Mesenchymal stem cell (in vitro differentiated cells and primary cell): ENCODE measurements at regions not wholly inside any gene's neighbourhood (a gene's known extent, or its start where the extent isn't known, plus 50 kb on each side); places are given as distances from the start of the nearest gene placed in this dataset.

Experiments used
- DNase-seq: peaks from one replicate; pipeline ENCODE4 v3.0.0-alpha.2; 2013
- H2AFZ ChIP-seq: one replicate; pipeline ENCODE4 v1.6.1; 2013; ENCODE audit warnings: low read depth, mild to moderate bottlenecking, control low read depth, inconsistent platforms, low read length, moderate library complexity
- H2AK5ac ChIP-seq: 2 replicates; pipeline ENCODE4 v1.6.1; 2013; ENCODE audit warnings: low read length, moderate library complexity, mild to moderate bottlenecking, inconsistent platforms; ENCODE audit not compliant: severe bottlenecking
- H2BK120ac ChIP-seq: one replicate; pipeline ENCODE4 v1.6.1; 2013; ENCODE audit warnings: low read depth, mild to moderate bottlenecking, inconsistent platforms, low read length, moderate library complexity
- H2BK12ac ChIP-seq, 2 experiments: one replicate each; pipeline ENCODE4 v1.6.1; 2013; ENCODE audit warnings: inconsistent platforms in 2 of 2, low read length in 2 of 2, mild to moderate bottlenecking in 2 of 2, moderate library complexity in 2 of 2, control low read depth in 1 of 2
- H2BK15ac ChIP-seq: one replicate; pipeline ENCODE4 v1.6.1; 2013; ENCODE audit warnings: mild to moderate bottlenecking, low read depth, inconsistent platforms; ENCODE audit not compliant: poor library complexity, severe bottlenecking
- H2BK5ac ChIP-seq: 2 replicates; pipeline ENCODE4 v1.6.1; 2013; ENCODE audit warnings: low read depth, mild to moderate bottlenecking, low read length, control low read depth, inconsistent platforms; ENCODE audit not compliant: poor library complexity, severe bottlenecking
- H3K14ac ChIP-seq, 2 experiments: one replicate each; pipeline ENCODE4 v1.6.1; 2013; ENCODE audit warnings: inconsistent platforms in 2 of 2, low read length in 2 of 2, control low read depth in 1 of 2, mild to moderate bottlenecking in 1 of 2, moderate library complexity in 1 of 2
- H3K18ac ChIP-seq, 2 experiments: one replicate each; pipeline ENCODE4 v1.6.1; 2013; ENCODE audit warnings: inconsistent platforms in 2 of 2, low read length in 2 of 2, control low read depth in 1 of 2, low read depth in 1 of 2, mild to moderate bottlenecking in 1 of 2
- H3K23ac ChIP-seq, 2 experiments: one replicate each; pipeline ENCODE4 v1.6.1; 2013; ENCODE audit warnings: inconsistent platforms in 2 of 2, low read length in 2 of 2, mild to moderate bottlenecking in 2 of 2, moderate library complexity in 2 of 2, control low read depth in 1 of 2
- H3K27ac ChIP-seq: 2 replicates; pipeline ENCODE4 v1.5.1; 2013; ENCODE audit warnings: mild to moderate bottlenecking, moderate library complexity, low read length, control low read depth, inconsistent platforms; ENCODE audit not compliant: poor library complexity, severe bottlenecking
- H3K27me3 ChIP-seq, 2 experiments: 2 replicates each; pipeline versions ENCODE4 v1.6.1 to v1.7.0; 2013; ENCODE audit warnings: low read length in 2 of 2, mild to moderate bottlenecking in 2 of 2, moderate library complexity in 2 of 2, control low read depth in 1 of 2, inconsistent platforms in 1 of 2; ENCODE audit not compliant: control insufficient read depth in 1 of 2, insufficient read depth in 1 of 2
- H3K36me3 ChIP-seq, 2 experiments: 2 replicates each; pipeline versions ENCODE4 v1.6.1 to v1.7.0; 2013; ENCODE audit warnings: low read length in 2 of 2, control low read depth in 1 of 2, inconsistent platforms in 1 of 2, low read depth in 1 of 2, mild to moderate bottlenecking in 1 of 2; ENCODE audit not compliant: insufficient read depth in 2 of 2, control insufficient read depth in 1 of 2
- H3K4ac ChIP-seq, 2 experiments: one replicate each; pipeline ENCODE4 v1.6.1; 2013; ENCODE audit warnings: inconsistent platforms in 2 of 2, low read length in 2 of 2, mild to moderate bottlenecking in 2 of 2, moderate library complexity in 2 of 2, control low read depth in 1 of 2, low read depth in 1 of 2
- H3K4me1 ChIP-seq: 2 replicates; pipeline ENCODE4 v1.6.1; 2013; ENCODE audit warnings: low read depth, low read length, control low read depth; ENCODE audit not compliant: control insufficient read depth, insufficient read depth
- H3K4me2 ChIP-seq: 2 replicates; pipeline ENCODE4 v1.6.1; 2013; ENCODE audit warnings: low read length, mild to moderate bottlenecking, inconsistent platforms; ENCODE audit not compliant: poor library complexity, severe bottlenecking
- H3K4me3 ChIP-seq, 2 experiments: 2 replicates each; pipeline versions ENCODE4 v1.5.1 to v1.7.0; 2013; ENCODE audit warnings: low read length in 2 of 2, mild to moderate bottlenecking in 2 of 2, control low read depth in 1 of 2, low read depth in 1 of 2; ENCODE audit not compliant: insufficient read depth in 1 of 2
- H3K79me1 ChIP-seq: replicated peaks from 2 replicates; pipeline ENCODE4 v1.6.1; 2013; ENCODE audit warnings: mild to moderate bottlenecking, control low read depth, low read length, inconsistent platforms; ENCODE audit not compliant: poor library complexity, severe bottlenecking
- H3K9ac ChIP-seq: 2 replicates; pipeline ENCODE4 v1.7.0; 2013; ENCODE audit warnings: mild to moderate bottlenecking, low read length, moderate library complexity
- H3K9me3 ChIP-seq: 2 replicates; pipeline ENCODE4 v1.7.0; 2013; ENCODE audit warnings: mild to moderate bottlenecking, low read length; ENCODE audit not compliant: control insufficient read depth
- H4K8ac ChIP-seq: one replicate; pipeline ENCODE4 v1.6.1; 2013; ENCODE audit warnings: inconsistent platforms, mild to moderate bottlenecking, low read length, moderate library complexity
- H4K91ac ChIP-seq: one replicate; pipeline ENCODE4 v1.6.1; 2013; ENCODE audit warnings: mild to moderate bottlenecking, low read length, inconsistent platforms
- WGBS: methylation state at CpG from one replicate; pipeline ENCODE4 v1.1.7; 2013; ENCODE audit warnings: mixed read lengths; 5-methylcytosine and 5-hydroxymethylcytosine counted together

DNA sequence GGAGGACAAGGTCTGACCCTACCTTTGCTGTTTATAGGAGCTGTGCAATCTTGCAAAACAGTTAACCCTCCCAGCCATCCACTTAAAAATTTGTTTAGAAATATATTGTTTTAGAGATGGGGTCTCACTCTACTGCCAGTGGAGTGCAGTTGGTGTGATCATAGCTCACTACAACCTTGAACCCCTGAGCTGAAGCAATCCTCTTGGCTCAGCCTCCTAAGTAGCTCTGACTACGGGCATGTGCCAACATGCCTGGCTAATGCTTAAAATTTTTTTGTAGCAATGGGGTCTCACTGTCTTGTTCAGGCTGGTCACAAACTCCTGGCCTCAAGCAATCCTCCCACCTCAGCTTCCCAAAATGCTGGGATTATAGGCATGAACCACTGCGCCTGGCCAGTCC, 120.2 kb upstream of the PJA2 start:
- Histone ChIP-seq H2BK15ac (no peak overlapping the region), H2BK12ac (no peak overlapping the region), H3K4me2 (no peak overlapping the region), H2AFZ (no peak overlapping the region), H3K27ac (no peak overlapping the region), H3K79me1 (no peaks in the 10 kb centered on the region), H3K36me3 (no peaks in the 10 kb centered on the region), H3K9ac (no peak overlapping the region), H3K4me1 (no peaks in the 10 kb centered on the region), H3K4me3 (no peak overlapping the region), H3K27me3 (no peaks in the 10 kb centered on the region), H3K9me3 (no peaks in the 10 kb centered on the region), H2BK120ac (no peak overlapping the region), H3K18ac (no peak overlapping the region), H4K91ac (no peak overlapping the region), H4K8ac (no peak overlapping the region), H2AK5ac (no peak overlapping the region), H2BK5ac (no peak overlapping the region), H3K4ac (no peak overlapping the region), H3K23ac (no peak overlapping the region), H3K14ac (no peak overlapping the region)
- WGBS = 100% methylated on average over 2 of the region's 2 CpGs
- no peak for DNase-seq

DNA sequence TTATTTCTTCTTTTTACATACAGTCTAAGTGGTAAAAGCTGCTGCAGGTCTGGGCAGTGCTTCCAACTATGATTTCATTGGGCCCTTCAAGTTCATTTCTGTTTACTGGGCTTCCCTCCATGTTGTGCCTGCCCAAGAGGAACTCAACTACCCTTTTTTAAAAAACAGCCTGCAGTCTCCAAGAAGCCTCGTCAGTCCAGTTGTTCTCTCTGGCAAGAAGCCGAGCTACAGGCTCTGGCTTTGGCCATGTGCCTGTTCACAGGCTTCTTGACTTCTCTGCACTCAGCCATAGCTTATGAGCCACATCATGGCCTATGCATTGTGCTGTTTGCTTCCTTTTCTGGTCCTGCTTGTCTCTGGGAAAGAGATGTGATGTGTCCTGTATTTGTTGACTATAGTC, 119.7 kb upstream of the PJA2 start:
- WGBS = 85% methylated on average over 2 of the region's 2 CpGs
- Histone ChIP-seq H3K9me3 (no peaks in the 10 kb centered on the region), H3K18ac (no peak overlapping the region), H3K9ac (no peak overlapping the region), H3K27ac (no peak overlapping the region), H2BK15ac (peak overlapping the region; percentile 12), H3K79me1 (no peaks in the 10 kb centered on the region), H2BK120ac (no peak overlapping the region), H2BK5ac (no peak overlapping the region), H3K4me1 (no peaks in the 10 kb centered on the region), H3K4me3 (no peak overlapping the region), H2AK5ac (no peak overlapping the region), H4K91ac (no peak overlapping the region), H2AFZ (no peak overlapping the region), H3K27me3 (no peaks in the 10 kb centered on the region), H3K4ac (no peak overlapping the region), H3K4me2 (no peak overlapping the region), H4K8ac (no peak overlapping the region), H3K36me3 (no peaks in the 10 kb centered on the region), H3K14ac (no peak overlapping the region), H3K23ac (no peak overlapping the region), H2BK12ac (no peak overlapping the region)
- no peak for DNase-seq

DNA sequence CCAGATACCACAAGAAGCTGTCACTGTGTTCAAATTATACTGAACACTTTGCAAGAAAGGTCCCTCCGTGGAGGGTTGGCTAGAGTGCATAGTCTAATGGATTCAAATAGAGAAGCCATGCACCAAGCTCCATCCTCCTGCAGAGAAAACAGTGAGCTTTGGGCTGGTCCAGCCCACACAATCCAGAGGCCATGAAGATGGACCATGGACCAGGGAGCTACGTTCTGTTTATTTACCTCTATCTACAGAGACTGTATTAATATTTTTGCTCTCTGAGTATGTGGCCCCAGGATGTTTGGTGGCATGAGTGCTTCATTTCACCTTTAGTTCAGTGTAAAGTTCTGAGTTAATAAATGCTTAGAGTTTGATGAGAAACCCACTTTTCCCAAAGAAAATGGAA, 114.8 kb upstream of the PJA2 start:
- Histone ChIP-seq H2AFZ (no peak overlapping the region), H3K4me2 (no peak overlapping the region), H3K4ac (no peak overlapping the region), H3K9me3 (no peaks in the 10 kb centered on the region), H3K79me1 (no peaks in the 10 kb centered on the region), H3K14ac (no peak overlapping the region), H3K4me1 (no peaks in the 10 kb centered on the region), H3K27me3 (no peaks in the 10 kb centered on the region), H3K4me3 (no peak overlapping the region), H2AK5ac (no peak overlapping the region), H2BK15ac (no peak overlapping the region), H2BK120ac (no peak overlapping the region), H3K9ac (no peak overlapping the region), H3K27ac (no peak overlapping the region), H3K36me3 (no peaks in the 10 kb centered on the region), H3K18ac (no peak overlapping the region), H2BK12ac (no peak overlapping the region), H4K91ac (no peak overlapping the region), H2BK5ac (no peak overlapping the region), H4K8ac (no peak overlapping the region), H3K23ac (no peak overlapping the region)
- 82% methylated on average over 1 of the region's 2 CpGs for WGBS
- no peak for DNase-seq

DNA sequence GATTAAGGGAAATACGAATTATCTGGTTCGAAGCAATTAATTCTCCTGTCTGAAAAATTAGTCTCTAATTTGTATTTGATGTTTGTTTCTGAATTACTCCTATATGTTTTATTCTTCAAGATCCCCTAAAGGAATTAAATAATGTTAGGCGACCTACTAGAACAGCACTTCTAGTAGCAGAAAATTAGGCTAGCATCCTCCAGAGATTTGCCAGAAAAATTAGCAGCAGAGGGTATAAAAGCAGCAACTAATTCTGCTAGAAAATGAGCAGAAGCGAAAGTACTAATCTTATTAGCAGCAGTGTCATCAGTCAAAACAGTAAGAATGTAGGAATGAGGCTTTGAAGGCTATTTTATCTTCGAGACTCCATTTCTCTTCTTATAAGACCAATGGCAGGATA, 114.3 kb upstream of the PJA2 start:
- no peak overlapping the region for H4K91ac ChIP-seq
- H3K4me2 ChIP-seq = no peak overlapping the region
- no peak overlapping the region for H2AK5ac ChIP-seq
- no peak overlapping the region for H2BK15ac ChIP-seq
- no peaks in the 10 kb centered on the region for H3K79me1 ChIP-seq
- no peak overlapping the region for H3K14ac ChIP-seq
- 100% methylated on average over 2 of the region's 5 CpGs for WGBS
- H3K18ac ChIP-seq = no peak overlapping the region
- no peaks in the 10 kb centered on the region for H3K27me3 ChIP-seq
- no peak overlapping the region for H2AFZ ChIP-seq
- no peaks in the 10 kb centered on the region for H3K36me3 ChIP-seq
- no peak overlapping the region for H3K4me3 ChIP-seq
- no peak overlapping the region for H3K9ac ChIP-seq
- no peak overlapping the region for H4K8ac ChIP-seq
- no peak overlapping the region for H2BK120ac ChIP-seq
- no peak overlapping the region for H2BK12ac ChIP-seq
- no peak overlapping the region for H3K27ac ChIP-seq
- H3K23ac ChIP-seq = no peak overlapping the region
- H3K4me1 ChIP-seq = no peaks in the 10 kb centered on the region
- no peak overlapping the region for H2BK5ac ChIP-seq
- no peak overlapping the region for H3K4ac ChIP-seq
- DNase-seq = no peak
- H3K9me3 ChIP-seq = no peaks in the 10 kb centered on the region
